HepG2 (cell line): ENCODE measurements at regions not wholly inside any gene's neighbourhood (a gene's known extent, or its start where the extent isn't known, plus 50 kb on each side); places are given as distances from the start of the nearest gene placed in this dataset.

Source experiments
- ATAC-seq: fragments of 200-7000 bp; cut with Tn5 transposase; 3 replicates; pipeline ENCODE4 v1.9.1; 2020; ENCODE audit warnings: mild to moderate bottlenecking, moderate library complexity
- BruUV-seq: library from RNA; stranded (reverse); fragments of 400-500 nt; replicated peaks from 2 replicates; lab custom pipeline; 2021; lab: Mats Ljungman, UMichigan
- CTCF ChIA-PET: fragments of 300-600 bp; formaldehyde crosslinking; extraction: SDS; loops from one replicate; lab custom pipeline; 2021; ENCODE audit warnings: low total read pairs, inconsistent platforms, low intra/inter-chr PET ratio; lab: Yijun Ruan, JAX
- POLR2A ChIA-PET: fragments of 350-600 bp; sonication (Branson Sonifier 250); formaldehyde crosslinking; loops from one replicate; lab custom pipeline; 2020; ENCODE audit warnings: antibody characterized with exemption, inconsistent platforms; lab: Yijun Ruan, JAX
- DNase-seq: peaks from one replicate; pipeline ENCODE4 v3.0.0-alpha.2; 2015; ENCODE audit warnings: low spot score
- FAIRE-seq: peaks from 3 replicates; lab custom pipeline; 2011; peaks lifted over from hg19 to GRCh38; lab: Jason Lieb, UNC
- H2AFZ ChIP-seq: one replicate; pipeline ENCODE4 v1.6.1; 2011; ENCODE audit warnings: low read length, inconsistent platforms
- H3K27ac ChIP-seq: fragments of 300-600 bp; 3 replicates; pipeline ENCODE4 v1.8.0; 2011; ENCODE audit warnings: mixed run types, mild to moderate bottlenecking, mixed read lengths, low read length, inconsistent platforms; ENCODE audit not compliant: insufficient read depth; ENCODE audit errors: extremely low read length
- H3K27me3 ChIP-seq, 2 experiments: fragments of 200-600 bp in 1 of 2; 2 replicates in 1 of 2; 3 replicates in 1 of 2; pipeline versions ENCODE4 v1.6.0 to v1.8.0; 2011; ENCODE audit warnings: low read length in 2 of 2, mild to moderate bottlenecking in 2 of 2, moderate library complexity in 2 of 2, inconsistent platforms in 1 of 2; ENCODE audit not compliant: insufficient read depth in 2 of 2, control insufficient read depth in 1 of 2
- H3K36me3 ChIP-seq, 2 experiments: fragments of 200-600 bp in 1 of 2; replicated peaks in 1 of 2; 2 replicates in 1 of 2; 3 replicates in 1 of 2; pipeline versions ENCODE4 v1.5.1 to v1.8.0; 2011; ENCODE audit warnings: low read length in 2 of 2, inconsistent platforms in 1 of 2; ENCODE audit not compliant: insufficient read depth in 2 of 2, control insufficient read depth in 1 of 2
- H3K4me1 ChIP-seq: 2 replicates; pipeline ENCODE4 v1.5.1; 2012; ENCODE audit warnings: low read length, inconsistent platforms; ENCODE audit not compliant: insufficient read depth
- H3K4me2 ChIP-seq: 2 replicates; pipeline ENCODE4 v1.6.0; 2011; ENCODE audit warnings: low read depth, low read length, inconsistent platforms
- H3K4me3 ChIP-seq, 3 experiments: fragments of 200-600 bp in 1 of 3; sonication (generic), shearing (Covaris generic) in 1 of 3; replicated peaks in 1 of 3; 2 replicates each; pipeline ENCODE4 v1.5.1; 2011 to 2016; ENCODE audit warnings: low read length in 3 of 3, inconsistent platforms in 2 of 3, low read depth in 2 of 3, mild to moderate bottlenecking in 2 of 3, control low read depth in 1 of 3, mixed read lengths in 1 of 3; ENCODE audit not compliant: insufficient read depth in 1 of 3
- H3K79me2 ChIP-seq: one replicate; pipeline ENCODE4 v1.6.1; 2011; ENCODE audit warnings: low read length, inconsistent platforms; ENCODE audit not compliant: insufficient read depth
- H3K9ac ChIP-seq: 2 replicates; pipeline ENCODE4 v1.6.0; 2011; ENCODE audit warnings: mild to moderate bottlenecking, low read depth, low read length, inconsistent platforms; ENCODE audit not compliant: insufficient read depth
- H3K9me3 ChIP-seq: 2 replicates; pipeline ENCODE4 v1.5.1; 2012; ENCODE audit warnings: mild to moderate bottlenecking, low read length
- H4K20me1 ChIP-seq: 2 replicates; pipeline ENCODE4 v1.6.0; 2011; ENCODE audit warnings: inconsistent platforms, mild to moderate bottlenecking, low read length, moderate library complexity; ENCODE audit not compliant: insufficient read depth
- ARID4A ChIP-seq: sonication (generic); formaldehyde crosslinking; IDR thresholded peaks from 2 replicates; pipeline ENCODE4 v1.5.0; 2020; ENCODE audit warnings: mild to moderate bottlenecking, missing genetic modification reagents, borderline replicate concordance
- ASH2L ChIP-seq: fragments of 300-600, 200-600 bp; sonication (generic); IDR thresholded peaks from 2 replicates; pipeline ENCODE4 v1.7.0; 2017; ENCODE audit warnings: low read depth, mild to moderate bottlenecking, moderate library complexity, mixed read lengths, low read length; ENCODE audit not compliant: insufficient read length
- DBP ChIP-seq: sonication (generic); formaldehyde crosslinking; IDR thresholded peaks from 2 replicates; pipeline ENCODE4 v1.4.0; 2020; ENCODE audit warnings: missing genetic modification reagents; ENCODE audit errors: not compliant biosample characterization
- DDIT3 ChIP-seq: sonication (generic); formaldehyde crosslinking; IDR thresholded peaks from 2 replicates; pipeline ENCODE4 v1.4.0; 2020; ENCODE audit warnings: mild to moderate bottlenecking, missing genetic modification reagents
- FOXC1 ChIP-seq: sonication (generic); formaldehyde crosslinking; IDR thresholded peaks from 2 replicates; pipeline ENCODE4 v1.8.0; 2022; ENCODE audit warnings: mild to moderate bottlenecking, missing genetic modification reagents, borderline replicate concordance
- HNRNPH1 ChIP-seq: fragments of 200-400 bp; formaldehyde crosslinking; optimal IDR thresholded peaks from 2 replicates; pipeline ENCODE3; 2017; ENCODE audit warnings: mild to moderate bottlenecking, low read depth, low read length
- MXI1 ChIP-seq: IDR thresholded peaks from 3 replicates; pipeline ENCODE4 v1.6.1; 2012; ENCODE audit warnings: low read depth, low read length, inconsistent platforms, borderline replicate concordance
- TRIM24 ChIP-seq: sonication (generic); formaldehyde crosslinking; IDR thresholded peaks from 2 replicates; pipeline ENCODE4 v1.8.0; 2022; ENCODE audit warnings: mild to moderate bottlenecking, missing genetic modification reagents
- ZNF367 ChIP-seq: sonication (generic); formaldehyde crosslinking; IDR thresholded peaks from 2 replicates; pipeline ENCODE4 v1.4.0; 2020; ENCODE audit warnings: missing genetic modification reagents, borderline replicate concordance
- ZNF407 ChIP-seq: sonication (generic); formaldehyde crosslinking; IDR thresholded peaks from one replicate; pipeline ENCODE4 v1.5.1; 2020; ENCODE audit warnings: mild to moderate bottlenecking, missing genetic modification reagents; ENCODE audit errors: not compliant biosample characterization
- WGBS: methylation state at CpG from one replicate; pipeline ENCODE4 v1.1.6; 2017; ENCODE audit warnings: low lambda C conversion rate; 5-methylcytosine and 5-hydroxymethylcytosine counted together
- in situ Hi-C: cut with HindIII; loops from 2 replicates; pipeline ENCODE4 v1.10.0; 2017; ENCODE audit warnings: low pct_unique_long_range_greater_than_20kb; ENCODE audit not compliant: extremely low pct_ligation_motif_present
- intact Hi-C: fragments of 100-400 bp; cut with micrococcal nuclease; formaldehyde crosslinking; loops from one replicate; pipeline ENCODE4 v1.10.0; 2022; ENCODE audit not compliant: unreplicated experiment

GRCh38 chr9:12413986-12414385, 279.2 kb upstream of the TYRP1 start:
- POLR2A ChIA-PET: no interaction called here
- WGBS: 3% methylated on average over 2 of the region's 2 CpGs
- in situ Hi-C loops: no loop called here

More at GRCh38 chr9:12413986-12414385, 279.2 kb upstream of the TYRP1 start:
- H3K79me2 ChIP-seq: no peaks in the 10 kb centered on the region
- no peak overlapping the region for H2AFZ ChIP-seq
- intact Hi-C loops: no loop called here
- no peaks in the 10 kb centered on the region for H3K4me1 ChIP-seq
- no peak for ATAC-seq
- no peak overlapping the region for H3K4me2 ChIP-seq
- H4K20me1 ChIP-seq: no peaks in the 10 kb centered on the region
- TF ChIP-seq HNRNPH1: no peak
- no peak for TF ChIP-seq ZNF367 (CRISPR knock-in tag)
- TF ChIP-seq DDIT3 (CRISPR knock-in tag): no peak
- TF ChIP-seq FOXC1 (CRISPR knock-in tag): no peak
- TF ChIP-seq MXI1: no peak
- TF ChIP-seq ARID4A: no peak
- no peak for TF ChIP-seq ASH2L
- no peak for TF ChIP-seq TRIM24
- TF ChIP-seq DBP (CRISPR knock-in tag): no peak
- TF ChIP-seq ZNF407 (CRISPR knock-in tag): no peak
- H3K9me3 ChIP-seq: peaks cover 15% of the 10 kb centered on the region; the same call in 1 of the 2 replicates
- no peaks in the 10 kb centered on the region for H3K36me3 ChIP-seq
- H3K27ac ChIP-seq: no peak overlapping the region
- H3K4me3 ChIP-seq: no peak overlapping the region
- no peak overlapping the region for H3K9ac ChIP-seq
- no peak for DNase-seq
- H3K27me3 ChIP-seq: no peaks in the 10 kb centered on the region
- FAIRE-seq: no peak
- no TSS peak for BruUV-seq
- CTCF ChIA-PET: no interaction called here
